HG03196 (cell line): ENCODE measurements at regions not wholly inside any gene's neighbourhood (a gene's known extent, or its start where the extent isn't known, plus 50 kb on each side); places are given as distances from the start of the nearest gene placed in this dataset.

Source experiments
- ATAC-seq: cut with Tn5 transposase; IDR thresholded peaks from one replicate; pipeline ENCODE4 v1.9.1; 2021; ENCODE audit not compliant: unreplicated experiment

DNA sequence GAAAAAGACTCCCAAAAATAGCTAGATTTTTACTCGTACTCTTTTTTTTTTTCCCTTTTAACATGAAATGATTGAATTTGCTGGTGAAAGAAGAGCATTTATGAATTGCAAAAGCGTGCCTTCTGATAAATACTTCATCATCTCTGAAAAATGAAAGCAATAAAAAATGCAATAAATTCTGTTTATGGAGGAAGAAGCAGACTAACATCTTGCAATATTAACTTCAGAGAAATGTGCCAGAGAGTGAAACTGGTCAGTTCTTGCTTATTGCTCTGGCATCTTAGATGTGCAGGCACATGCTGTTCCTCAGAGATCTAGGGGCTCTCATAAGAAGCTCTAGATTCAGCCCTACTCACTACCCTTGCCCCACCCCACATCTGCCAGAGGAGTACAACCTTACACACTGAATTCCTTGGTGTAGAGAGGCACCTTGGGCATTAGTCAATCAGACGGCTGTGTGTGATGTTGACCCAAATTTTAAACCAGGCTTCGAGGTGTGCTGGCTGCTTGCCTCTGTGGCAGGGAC, 891.1 kb upstream of the GHITM start:
- ATAC-seq = no peak

DNA sequence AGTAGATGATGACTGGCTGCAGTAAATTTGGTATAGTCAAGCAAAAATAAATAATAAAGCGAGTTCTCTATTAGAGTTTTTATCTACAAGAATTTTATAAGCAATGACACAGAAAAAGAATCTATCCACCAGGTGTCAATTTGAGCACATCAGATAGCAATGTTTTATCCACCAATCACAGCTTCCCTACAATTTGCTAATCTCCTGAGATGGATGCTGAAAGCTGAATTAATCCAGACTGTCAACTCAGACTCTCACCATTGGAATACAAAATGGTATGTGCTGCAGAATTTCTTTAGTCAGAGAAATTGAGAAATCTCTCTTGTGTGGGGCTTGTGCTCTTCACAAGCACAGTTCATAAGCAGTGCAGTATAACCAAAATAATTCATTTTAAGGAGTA, 888.9 kb upstream of the GHITM start:
- no peak for ATAC-seq

DNA sequence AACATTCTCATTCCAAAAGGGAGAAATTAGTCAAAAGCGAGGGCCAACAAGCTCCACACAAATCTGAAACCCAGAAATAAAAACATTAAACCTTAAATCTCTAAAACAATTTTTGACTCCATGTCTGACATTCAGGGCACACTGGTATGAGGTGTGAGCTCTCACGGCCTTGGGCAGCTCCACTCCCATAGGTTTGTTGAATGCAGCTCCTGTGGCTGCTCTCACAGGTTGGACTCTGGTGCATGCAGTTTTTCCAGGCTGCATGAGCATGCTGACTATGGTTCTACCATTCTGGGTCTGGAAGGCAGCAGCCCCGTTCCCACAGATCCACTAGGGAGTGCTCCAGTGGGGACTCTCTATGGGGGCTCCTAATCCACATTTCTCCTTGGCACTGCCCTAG, 887.1 kb upstream of the GHITM start:
- no peak for ATAC-seq

DNA sequence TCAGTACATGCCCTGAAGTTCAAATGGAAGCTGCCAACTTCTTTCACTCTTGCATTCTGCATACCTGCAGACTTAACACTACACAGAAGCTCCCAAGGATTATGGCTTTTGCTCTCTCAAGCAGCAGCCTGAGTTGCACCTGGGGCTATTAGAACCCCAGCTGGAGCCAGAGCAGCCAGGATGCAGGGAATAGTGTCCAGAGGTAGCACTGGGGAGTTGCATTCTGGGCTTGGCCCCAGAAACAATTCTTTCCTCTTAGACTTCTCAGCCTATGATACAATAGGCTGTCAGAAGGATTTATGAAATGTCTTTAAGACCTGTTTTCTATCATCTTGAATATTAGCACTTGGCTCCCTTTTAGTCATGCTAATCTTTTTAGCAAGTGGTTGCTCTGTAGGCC, 886.7 kb upstream of the GHITM start:
- ATAC-seq = no peak

DNA sequence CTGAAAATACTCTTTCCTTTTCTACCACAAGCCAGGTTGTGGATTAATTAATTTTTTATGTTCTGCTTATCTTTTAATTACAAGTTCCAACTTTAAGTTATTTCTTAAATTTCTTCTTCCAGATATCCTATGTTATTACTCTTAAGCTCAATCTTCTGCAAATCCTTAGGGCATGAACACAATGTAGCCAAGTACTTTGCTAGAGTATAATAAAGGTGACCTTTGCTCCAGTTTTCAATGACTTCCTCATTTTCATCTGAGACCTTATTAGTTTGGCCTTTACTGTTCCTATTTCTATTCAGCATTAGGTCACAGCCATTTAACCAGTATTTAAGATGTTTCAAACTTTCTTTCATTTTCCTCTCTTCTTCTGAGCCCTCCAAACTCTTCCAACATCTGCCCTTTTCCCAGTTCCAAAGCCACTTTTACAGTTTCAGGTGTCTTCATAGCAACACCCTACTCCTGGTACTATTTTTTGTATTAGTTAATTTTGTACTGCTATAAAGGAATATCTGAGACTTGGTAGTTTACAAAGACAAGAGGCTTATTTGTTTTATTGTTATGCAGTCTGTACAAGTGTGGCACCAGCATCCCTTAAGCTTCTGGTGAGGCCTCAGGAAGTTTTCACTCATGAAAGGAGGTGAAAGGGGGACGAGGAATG, 886.2 kb upstream of the GHITM start:
- no peak for ATAC-seq

DNA sequence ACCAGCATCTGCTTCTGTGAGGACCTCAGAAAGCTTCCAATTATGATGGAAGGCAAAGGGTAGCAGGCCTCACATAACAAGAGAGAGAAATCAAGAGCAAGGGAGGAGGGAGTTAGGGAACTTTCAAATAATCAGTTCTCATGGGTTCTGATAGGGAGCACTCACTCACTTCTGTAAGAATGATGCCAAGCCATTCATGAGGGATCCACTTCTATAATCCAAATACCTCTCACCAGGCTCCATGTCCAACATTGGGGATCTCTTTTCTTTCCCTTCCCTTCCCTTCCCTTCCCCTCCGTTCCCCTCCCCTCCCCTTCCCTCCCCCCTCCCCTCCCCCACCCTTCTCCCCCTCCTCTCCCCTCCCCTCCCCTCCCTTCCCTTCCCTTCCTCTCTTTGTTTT, 884.6 kb upstream of the GHITM start:
- no peak for ATAC-seq

DNA sequence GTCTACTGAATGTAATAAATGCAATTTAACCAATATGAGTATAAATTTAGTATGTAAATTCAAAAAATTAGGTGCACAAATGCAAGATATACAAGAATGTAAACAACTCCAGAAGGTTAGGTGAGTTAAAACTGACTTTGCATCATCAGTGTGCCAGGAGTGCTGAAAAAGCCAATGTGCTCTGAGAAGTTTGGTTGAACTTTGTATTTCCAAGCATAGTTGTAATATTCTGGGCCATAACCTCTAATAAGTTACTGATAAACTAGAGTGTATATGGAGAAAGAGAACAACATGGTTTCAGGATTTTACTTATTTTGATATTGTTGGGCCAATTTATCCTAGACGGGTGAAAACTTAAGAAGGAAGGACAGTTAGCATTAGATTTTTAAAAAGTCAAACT, 876.9 kb upstream of the GHITM start:
- ATAC-seq = no peak

DNA sequence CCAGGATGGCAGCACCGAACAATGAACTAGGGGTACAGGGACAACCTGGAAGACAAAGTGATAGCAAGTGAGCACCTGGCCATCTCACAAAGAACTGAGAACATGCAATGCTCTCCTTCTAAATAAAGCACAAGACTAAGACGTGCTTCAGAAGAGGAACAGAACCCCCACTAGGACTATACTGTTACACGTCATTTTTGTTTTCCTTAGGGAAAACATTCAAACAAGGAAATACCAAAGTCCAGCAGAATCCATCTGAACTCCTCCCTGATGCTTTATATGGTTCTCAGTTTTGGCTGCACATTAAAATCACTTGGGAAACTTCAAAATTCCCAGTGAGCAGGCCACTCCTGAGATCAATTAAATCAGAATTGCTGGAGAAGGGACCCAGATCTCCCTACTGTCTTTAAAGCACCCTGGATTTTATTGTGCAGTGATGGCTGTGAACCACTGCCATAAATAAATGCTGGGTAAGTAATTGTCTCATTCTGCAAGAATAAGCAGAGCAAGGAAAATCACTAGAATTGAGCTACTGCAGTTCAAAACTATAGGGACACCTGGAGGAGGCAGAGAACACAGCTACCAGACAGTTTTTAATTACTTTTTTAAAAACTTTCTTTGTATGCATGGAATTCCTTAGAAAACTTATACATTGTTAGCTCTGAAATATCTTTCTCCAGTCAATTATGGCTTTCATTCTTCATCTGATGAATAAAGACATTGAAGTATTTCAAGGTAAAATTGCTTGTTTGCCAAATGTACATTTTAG, 866.5 kb upstream of the GHITM start:
- no peak for ATAC-seq

DNA sequence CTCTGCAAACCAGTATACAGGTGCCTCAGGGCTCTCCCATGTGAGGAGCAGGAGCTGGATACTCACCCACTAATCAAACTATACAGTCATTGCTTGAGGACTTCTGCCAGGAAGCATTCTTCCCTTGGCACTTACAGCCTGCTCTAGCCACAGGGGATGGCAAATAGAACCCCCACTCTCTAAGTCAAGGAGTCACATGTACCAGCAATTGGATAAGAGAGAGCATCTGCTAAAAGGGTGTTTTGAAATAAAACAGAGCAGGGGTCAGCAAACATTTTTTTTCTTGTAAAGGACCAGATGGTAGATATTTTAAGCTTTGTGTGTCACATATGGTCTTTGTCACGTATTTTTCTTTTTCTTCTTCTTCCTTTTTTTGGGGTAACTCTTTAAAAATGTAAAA, 865.2 kb upstream of the GHITM start:
- ATAC-seq = no peak

DNA sequence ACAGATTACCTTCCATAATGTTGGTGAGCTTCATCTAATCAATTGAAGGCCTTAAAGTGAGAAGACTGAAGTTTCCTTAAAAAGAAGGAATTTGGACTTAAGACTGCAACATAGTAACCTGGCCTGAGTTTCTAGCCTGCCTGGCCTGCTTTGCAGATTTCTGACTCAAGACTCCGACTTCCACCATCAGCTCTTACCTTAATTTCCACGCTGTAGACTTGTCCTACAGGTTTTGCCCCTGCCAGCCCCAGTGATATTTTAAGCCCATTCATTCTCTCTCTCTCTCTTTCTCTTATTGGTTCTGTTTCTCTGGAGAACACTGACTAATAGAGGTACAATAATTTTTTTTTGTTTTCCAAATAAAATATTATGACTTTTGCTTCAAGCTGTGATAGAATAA, 862.3 kb upstream of the GHITM start:
- no peak for ATAC-seq

DNA sequence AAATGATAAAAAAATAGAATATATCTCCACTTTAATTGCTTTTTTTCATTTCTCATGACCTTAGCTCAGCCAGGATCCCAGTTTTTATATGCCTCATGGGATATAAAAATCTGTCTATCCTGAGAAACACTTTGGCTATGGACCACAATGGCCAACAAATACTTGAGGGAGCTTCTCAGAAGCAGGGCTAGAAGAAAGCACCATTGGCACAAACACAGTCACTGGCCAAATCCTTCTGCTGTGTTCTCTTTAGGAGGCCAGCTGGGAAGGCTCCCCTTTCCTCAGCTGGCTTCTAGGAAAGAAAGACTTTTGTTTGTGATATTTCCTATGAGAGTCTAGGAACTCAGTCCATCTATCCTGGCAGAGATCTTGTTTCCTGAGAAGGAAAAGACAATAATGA, 856.2 kb upstream of the GHITM start:
- no peak for ATAC-seq

DNA sequence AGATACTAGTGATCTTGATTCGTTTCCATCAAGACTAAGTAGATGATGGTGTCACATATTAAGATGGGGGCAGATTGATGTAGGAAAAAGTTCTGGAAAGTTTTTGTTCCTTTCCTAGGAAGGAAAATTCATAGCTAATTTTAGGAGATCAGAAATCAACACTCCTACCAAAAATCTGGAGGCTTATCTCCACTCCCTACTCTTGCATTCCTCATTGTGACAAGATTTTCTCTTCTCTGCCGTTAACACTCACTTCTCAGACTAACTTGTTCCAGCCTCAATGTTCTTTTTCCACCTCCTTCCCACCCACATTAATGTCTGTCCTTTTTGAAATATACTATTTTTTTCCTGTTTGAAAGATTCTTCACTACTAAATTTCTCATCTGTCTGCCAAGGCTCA, 851.9 kb upstream of the GHITM start:
- ATAC-seq = no peak

DNA sequence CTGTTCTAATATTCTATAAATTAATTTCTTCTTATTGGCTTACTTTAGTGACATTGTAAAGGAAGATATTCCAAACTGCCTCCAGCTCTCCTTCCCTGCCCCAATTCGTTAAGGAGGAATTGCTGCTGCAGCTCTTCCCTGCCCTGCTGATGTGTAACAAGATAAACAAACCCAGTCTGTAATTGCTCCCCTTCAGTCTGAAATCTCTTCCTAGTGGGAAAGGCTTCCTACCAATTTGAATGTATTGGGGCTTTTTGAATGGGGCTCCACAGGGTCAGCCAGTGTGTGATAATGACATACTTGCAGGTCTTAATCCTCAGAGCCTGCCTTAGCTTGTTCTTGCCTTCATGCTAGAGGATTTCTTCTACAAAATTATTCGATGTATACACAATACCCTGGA, 849.9 kb upstream of the GHITM start:
- ATAC-seq = no peak

DNA sequence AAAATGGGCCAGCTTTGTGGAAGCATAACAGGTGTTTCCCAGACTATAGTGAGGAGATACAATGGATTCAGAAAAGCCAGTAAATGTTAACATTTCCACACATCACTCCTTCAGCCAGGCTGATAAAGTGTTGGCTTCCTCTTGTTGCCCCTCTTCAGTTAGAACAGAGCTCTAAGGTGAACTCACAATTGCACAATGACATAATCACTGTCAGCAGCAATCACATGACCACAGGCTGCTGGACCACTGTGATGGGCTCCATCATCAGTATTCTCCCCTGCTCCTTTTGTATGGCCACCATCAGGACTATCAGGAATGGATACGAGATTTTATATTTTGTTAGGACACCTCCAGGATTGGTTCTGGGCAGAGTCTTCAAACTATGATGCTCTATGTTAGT, 849.4 kb upstream of the GHITM start:
- no peak for ATAC-seq

DNA sequence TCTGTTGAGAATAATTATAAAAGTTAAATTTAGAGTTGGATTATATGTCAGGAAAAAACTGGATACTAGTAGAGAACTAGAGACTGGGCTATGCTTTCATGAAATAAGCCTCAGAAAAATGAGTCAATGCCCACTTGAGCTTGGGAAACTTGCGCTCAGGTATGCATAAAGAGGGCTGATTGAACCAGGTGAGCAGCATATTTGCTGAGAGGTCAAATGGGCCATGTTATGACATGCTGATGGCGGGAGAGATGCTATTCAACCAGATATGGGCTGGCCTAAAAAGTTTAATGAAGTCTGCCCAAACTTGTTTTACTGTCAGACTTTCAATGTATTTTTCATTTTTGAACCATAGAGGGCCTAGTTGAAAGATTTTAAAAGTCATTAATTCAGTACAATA, 837.6 kb upstream of the GHITM start:
- ATAC-seq = no peak

DNA sequence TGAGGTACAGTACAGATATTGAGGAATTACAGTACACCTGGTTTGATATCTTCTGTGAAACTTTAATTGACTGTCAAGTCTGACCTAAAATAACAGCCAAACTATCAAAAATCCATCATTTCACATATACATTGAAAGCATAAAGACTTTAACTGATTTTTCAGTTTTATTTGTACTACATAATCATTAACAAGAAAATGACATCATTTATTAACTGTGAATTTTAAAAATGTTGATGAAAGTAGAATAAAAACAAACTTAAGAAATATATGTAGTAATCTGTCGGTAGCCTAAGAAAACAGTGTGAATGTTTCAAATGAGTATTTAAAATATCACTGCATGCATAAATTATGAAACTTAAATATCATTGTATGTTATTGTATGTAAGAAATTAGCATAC, 836.7 kb upstream of the GHITM start:
- no peak for ATAC-seq

DNA sequence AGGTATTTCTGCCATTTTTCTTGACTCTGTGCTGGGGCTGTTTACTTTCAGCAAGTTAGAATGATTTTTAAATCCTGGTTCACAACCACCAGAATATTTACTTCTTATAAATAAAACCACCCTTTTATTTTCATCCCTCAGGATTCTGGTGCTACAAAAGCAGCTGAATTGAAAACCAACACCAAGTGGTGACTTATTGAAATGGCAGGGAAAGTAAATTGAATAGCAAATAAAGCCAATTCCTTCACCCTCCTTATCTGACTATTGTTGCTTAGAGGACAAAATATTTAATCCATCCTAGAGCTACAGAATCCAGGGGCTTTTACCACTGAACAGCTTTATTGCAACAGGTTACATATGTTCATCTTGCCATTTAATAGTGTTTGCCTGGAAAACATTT, 828.6 kb upstream of the GHITM start:
- no peak for ATAC-seq

DNA sequence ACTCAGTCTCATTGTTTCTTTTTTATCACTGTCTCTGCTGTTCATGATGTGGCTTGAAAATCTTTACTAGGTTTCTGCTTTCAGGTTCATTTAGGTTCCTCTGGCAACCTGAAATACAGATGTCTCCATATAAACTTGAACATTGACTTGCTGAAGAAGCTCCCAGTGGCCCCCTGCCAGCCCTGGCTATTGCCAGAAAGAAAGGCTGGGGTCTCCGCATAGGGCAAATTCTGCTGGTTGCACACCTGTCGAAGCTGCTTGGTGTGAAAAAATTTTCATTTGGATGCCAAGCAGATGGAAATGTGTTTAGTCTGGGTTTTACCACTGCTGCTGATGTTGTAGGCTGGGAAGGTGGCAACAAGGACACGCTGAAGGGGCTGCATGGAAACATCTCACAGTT, 826.7 kb upstream of the GHITM start:
- ATAC-seq = no peak

DNA sequence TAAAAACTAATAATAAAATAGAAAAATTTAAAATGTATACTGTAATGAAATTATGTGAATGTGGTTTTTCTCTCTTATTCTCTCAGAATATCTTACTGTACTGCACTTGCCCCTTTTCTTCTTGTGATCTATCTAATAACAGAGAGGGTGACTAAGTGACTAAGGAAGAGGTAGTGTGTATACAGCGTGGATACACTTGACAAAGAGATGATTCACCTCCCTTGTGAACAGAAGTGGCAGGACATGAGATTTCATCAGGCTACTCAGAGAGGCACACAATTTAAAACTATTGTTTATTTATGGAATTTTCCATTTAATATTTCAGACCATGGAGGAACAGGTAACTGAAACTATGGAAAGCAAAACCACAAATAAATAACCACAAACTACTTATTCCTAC, 806.6 kb upstream of the GHITM start:
- no peak for ATAC-seq

DNA sequence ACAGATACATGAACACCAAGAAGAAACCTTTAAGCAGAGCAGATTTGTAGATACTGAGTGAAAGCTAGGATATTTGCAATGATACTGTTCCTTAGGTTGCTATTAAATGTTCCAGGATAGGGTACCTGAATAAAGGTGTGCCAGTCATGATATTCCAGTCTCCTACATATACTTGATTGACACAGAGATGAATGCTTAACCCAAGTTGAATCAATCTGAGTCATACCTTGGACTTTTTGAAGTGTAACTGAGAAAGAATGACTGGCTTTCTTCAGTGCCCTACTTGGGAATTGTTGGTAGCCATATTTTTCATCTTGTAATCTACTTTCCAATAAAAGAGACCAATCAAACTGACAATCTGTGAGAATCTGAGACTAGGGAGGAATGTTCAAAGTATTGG, 805.7 kb upstream of the GHITM start:
- no peak for ATAC-seq

DNA sequence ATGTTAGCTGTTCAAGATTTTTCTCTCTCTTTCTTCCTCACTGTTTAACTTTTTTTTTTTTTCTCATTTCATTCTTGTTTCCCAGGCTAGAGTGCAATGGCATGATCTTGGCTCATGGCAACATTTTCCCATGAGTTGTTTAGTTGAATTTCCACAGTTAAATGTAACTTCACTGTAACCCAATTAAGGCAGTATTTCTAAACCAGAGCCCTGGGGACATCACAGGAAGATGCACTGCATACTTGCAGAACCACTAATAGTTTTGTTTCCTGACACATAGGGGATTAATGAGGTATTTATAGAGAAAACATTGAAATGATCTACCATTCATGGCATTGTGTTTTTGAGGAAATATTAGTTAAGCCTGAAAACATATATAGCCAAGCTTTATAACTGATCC, 795.6 kb upstream of the GHITM start:
- ATAC-seq = no peak

DNA sequence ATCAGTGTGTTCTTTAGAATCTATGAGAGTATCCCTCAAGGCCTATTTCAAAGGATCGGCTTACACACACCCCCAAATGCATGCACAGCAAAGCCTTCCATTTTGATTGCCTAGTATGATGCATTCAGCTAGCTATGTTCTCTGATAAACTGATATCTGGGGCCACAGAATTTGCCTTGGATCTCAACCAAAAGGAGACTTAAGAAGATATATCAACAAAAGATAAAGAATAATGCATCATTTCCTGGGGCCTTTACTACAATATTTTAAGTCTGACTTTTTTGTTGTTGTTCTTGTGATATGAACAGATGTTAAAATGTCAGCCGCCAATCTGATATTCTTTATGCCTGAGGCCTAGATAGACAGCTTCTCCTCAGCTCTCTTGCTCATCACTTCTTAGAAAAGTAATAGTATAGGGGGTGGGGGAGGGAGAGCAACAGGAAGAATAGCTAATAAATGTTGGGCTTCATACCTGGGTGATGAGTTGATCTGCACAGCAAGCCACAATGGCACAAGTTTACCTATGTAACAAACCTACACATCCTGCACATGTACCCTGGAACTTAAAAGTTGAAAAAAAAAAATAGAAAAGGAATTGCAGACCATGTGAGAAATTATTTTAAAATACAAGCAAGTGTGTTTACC, 792.9 kb upstream of the GHITM start:
- ATAC-seq = no peak
